ENCODE measurements at regions not wholly inside any gene's neighbourhood (a gene's known extent, or its start where the extent isn't known, plus 50 kb on each side); places are given as distances from the start of the nearest gene placed in this dataset.

DNA sequence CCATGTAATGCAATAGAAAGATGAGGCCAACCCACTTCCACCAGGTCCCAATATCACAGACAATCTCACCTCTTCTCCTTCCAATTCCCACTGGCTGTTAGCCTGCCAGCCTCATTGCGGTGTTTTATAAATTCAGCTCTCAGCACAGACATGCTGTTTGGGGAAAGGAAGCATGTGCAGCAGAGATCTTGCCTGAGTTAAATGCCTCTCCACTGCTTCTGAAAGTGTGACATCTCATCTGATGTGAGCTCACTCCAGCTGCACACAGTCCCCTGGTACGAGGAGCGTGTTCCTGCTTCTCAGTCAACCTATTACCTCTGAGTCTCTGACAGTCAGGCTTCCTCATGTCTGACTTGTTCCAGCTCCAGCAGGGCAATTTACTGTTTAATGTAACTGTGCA lies 122.7 kb upstream of the GUCY1A2 start:
- peak in 5 of 58 donors; percentile 3 to 17 (median 10) for DNase-seq

DNA sequence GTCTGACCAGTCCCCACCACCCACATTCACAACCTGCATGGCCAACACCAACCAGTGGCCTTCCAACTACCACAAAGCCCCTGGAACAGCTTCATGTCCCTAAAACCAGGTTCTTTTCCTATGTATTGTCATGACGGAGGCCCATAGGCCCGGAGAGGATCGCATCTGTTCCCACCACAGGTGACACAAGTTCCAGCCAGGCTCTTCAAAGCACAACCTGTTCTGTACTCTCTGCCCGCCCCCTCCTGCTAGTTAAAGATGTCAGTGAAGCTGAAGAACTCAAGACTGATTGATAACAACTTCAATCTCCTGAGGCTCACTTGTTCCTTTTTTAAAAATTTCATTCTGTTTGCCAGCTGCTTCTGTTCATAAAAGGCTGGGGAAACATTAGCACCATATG lies 121.1 kb upstream of the GUCY1A2 start:
- DNase-seq: peak in 2 of 58 donors; percentile 1 to 2

DNA sequence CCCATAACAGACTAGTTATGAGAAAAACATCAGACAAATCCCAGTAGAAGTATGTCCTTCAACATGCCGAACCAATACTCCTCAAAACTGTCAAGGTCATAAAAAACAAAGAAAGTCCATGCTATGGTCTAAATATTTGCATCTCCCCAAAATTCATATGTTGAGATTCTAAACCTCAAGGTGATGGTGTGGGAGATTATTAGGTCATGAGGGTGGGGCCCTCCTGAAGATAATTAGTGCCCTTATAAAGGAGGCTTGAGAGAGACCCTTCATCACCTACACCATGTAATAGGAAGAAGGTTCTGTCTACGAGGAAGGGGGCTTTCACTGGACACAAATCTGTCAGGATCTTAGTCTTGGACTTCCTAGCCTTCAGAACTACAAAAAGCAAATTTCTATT lies 118.6 kb upstream of the GUCY1A2 start:
- DNase-seq: no peak

DNA sequence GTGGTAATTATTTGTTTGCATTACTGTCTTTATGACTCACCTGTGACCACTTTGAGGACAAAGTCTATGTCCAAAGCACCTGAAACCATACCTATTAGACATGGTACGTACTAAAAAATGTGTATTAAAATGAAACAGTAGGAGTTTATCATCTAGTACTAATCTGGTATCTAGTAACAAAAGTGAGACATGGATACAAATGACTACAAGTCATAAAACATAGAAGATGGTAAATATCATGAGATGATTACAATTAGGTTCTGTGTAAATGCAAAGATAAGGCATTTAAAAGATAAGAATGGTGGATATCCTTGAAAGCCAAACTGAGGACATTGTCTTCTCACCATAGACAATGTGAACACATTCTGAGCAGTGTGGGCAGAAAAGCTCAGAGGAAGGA lies 113.5 kb upstream of the GUCY1A2 start:
- DNase-seq: no peak

DNA sequence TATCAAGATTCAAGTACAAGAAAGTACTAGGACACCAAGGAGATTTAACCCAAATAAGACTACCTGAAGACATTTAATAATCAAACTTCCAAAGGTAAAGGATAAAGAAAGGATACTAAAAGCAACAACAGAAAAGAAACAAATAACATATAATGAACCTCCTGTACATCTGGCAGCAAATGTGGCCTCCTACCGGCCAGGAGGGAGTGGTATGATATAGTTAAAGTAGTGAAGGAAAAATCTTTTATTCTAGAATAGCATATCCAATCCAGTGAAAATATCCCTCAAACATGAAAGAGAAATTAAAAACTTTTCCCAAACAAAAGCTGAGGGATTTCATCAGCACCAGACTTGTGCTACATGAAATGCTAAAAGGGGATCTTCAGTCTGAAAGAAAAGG lies 104.7 kb upstream of the GUCY1A2 start:
- no peak for DNase-seq

DNA sequence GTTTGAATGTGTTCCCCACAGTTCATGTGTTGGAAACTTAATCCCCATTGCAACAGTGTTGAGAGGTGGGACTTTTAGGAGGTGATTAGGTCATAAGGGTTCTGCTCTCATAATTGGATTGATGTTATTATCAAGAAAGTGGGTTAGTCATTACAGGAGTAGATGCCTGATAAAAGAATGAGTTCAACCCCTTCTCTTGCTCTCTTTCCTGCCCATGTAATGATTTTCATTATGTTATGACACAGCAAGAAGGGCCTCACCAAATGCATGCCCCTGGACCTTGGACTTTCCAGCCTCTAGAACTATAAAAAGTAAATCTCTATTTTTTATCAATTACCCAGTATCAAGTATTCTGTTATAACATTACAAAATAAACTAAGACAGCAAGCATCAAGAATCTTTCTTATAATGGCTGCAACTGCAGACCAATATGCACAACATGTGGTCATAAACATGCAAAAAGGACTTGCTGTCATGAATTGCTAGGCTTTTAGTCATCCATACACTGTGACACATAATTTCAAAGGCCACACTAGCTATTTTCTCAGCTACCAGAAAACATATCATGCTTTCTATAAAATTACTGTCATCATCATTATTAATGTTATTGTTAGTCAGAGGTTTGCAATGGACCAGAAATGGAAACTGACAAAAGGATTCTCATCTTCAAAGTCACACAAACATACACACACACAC lies 99.9 kb upstream of the GUCY1A2 start:
- DNase-seq: no peak

DNA sequence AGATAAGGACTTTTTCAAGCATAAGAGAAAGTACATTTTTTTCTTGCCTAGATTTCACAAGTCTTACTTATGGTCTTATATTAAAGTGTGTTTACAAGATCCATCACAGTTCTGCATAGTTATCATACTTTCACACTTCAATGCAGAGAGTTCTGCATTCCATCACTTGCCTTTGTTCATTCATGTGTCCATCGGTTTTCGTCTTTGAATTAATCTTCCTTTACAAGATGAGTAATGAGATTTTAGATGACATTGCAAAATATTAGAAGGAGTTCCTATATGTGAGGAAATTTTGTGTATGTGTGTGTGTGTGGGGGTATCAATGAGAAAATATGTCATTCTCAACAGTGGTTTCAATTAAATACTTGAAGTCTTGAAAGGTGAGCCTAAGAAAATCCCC lies 98.1 kb upstream of the GUCY1A2 start:
- DNase-seq: no peak

DNA sequence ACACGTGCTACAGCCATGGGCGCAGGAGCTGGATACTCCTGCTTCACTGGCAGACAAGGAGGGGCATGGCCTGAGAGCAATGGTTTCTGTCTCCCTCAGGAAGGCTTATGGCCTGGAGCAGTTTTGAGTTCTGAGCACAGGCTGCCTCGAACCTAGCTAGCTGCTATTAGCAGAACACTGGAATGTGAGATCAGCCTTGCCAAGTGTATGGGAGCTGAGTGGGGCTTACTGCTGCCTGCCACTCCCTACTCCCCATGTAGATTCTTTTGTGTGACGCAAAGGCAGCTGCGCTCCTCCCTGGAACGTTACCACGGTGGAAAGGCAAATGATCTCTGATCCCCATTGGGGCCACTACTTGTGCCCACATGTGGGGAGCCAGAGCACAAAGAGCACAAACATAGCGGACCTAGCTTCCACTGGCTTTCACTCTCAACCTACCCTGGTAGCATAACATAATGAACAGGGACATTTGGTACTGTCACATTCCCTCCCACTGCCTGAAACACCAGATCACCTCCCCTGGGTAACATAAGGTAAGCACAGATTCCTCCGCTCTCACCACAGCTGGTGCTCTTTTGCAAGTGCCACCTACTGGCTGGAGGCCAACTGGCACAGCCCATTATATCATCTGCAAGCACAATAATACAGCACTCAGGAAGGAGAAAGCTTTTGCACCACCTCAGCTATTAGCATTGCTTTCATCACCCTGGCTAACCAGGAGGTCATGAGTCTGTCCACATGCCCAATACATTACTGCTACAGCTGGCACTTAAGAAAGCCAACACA lies 84.6 kb upstream of the GUCY1A2 start:
- peak in 13 of 58 donors; percentile 0 to 23 (median 5) for DNase-seq

DNA sequence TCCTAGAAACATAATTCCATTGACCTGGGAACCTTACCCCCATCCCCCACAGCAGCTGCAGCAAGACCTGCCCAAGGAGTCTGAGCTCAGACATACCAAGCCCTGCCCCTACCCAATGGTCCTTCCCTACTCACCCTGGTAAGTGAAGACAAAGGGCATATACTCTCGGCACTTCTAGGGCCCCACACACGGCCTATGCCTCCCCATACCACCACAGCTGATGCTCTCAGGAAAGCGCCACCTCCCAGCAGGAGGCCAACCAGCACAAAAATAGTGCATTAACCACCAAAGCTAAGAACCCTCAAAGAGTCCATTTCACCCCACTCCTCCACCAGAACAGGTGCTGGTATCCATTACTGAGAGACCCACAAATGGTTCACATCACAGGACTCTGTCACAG lies 74.4 kb upstream of the GUCY1A2 start:
- DNase-seq: no peak

DNA sequence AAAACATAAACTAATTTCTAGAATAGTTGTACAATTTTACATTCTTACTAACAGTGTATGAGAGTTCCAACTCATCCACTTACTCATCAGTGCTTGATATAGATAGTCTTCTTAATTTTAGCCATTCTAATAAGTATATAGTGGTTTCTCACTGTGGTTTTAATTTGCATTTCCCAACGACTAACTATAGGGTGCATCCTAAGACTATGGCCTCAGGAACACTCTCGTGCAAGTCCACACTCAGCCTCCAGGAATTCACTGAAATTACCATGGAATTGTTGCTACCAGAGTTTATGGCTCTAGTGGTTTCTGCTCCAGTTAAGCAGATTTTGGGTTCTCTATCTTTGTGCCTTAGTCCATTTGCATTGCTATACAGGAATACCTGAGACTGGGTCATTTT lies 60.1 kb upstream of the GUCY1A2 start:
- DNase-seq: no peak

DNA sequence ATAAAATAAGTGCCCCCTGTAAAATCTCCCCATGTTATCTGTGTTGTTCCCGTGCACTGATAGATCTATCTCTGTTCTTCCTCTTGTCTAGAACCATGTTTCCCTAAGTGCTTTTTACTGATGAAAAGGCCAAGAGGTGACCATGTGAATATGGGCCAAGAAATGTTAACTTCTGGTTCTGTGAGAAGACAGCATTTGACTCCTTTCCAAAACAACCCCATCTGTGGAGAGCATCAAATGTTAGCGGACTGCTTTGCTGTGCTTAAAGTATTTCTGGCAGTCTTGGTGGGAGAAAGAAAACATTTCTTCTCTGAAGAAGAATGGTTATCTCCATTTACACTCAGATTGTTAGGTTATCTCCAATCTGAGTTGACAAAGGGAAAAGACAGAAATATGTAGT lies 58.6 kb upstream of the GUCY1A2 start:
- no peak for DNase-seq

DNA sequence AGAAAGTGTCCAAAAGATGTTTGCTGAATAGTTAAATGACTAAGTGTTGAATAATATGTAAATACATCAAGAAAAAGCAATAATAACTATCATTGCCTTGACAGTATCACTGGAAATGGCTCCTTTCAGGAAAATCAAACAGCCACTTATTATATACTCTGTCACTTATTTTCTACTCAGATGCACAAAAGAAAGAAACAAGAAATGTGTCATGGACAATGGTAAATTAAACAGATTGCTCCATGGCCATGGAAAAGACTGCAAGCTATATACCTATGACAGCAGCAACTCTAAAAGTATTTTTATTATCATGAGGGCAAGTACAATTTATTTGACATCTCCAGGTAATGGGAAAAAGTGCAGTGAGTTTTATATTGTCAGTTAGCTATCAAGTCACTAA lies 52.9 kb upstream of the GUCY1A2 start:
- no peak for DNase-seq
